Vagina (tissue), 2 donors: ENCODE measurements at regions not wholly inside any gene's neighbourhood (a gene's known extent, or its start where the extent isn't known, plus 50 kb on each side); places are given as distances from the start of the nearest gene placed in this dataset. TPM values are rescaled to one million over a fixed set of nuclear protein-coding genes. Genes with fewer than 3 reads are reported as not detected.

ENCODE experiments used
- DNase-seq, 2 donors: peaks; one replicate each; pipeline ENCODE4 v3.0.0-alpha.2; 2017; ENCODE audit errors: extremely low spot score in 2 of 2
- H3K27ac ChIP-seq: fragments of 200-600 bp; sonication (generic); one replicate; pipeline ENCODE4 v1.5.1; 2019
- H3K27me3 ChIP-seq: fragments of 200-600 bp; sonication (generic); one replicate; pipeline ENCODE4 v1.5.1; 2019
- H3K36me3 ChIP-seq, 2 donors: fragments of 200-600 bp; sonication (generic); one replicate each; pipeline ENCODE4 v1.5.1; 2017 to 2019
- H3K4me1 ChIP-seq: fragments of 200-600 bp; sonication (generic); one replicate; pipeline ENCODE4 v1.5.1; 2019
- H3K4me3 ChIP-seq, 2 donors: fragments of 200-600 bp; sonication (generic); 1 replicate in 1 of 2; 2 replicates in 1 of 2; pipeline ENCODE4 v1.5.1; 2016 to 2019
- H3K9me3 ChIP-seq: fragments of 200-600 bp; sonication (generic); one replicate; pipeline ENCODE4 v1.5.1; 2019
- POLR2A ChIP-seq, 2 donors: fragments of 450-650 bp; IDR thresholded peaks; one replicate each; pipeline ENCODE4 v1.6.1; 2017; ENCODE audit warnings: antibody characterized with exemption in 2 of 2, mild to moderate bottlenecking in 2 of 2, moderate library complexity in 2 of 2
- POLR2AphosphoS5 ChIP-seq, 2 donors: sonication (generic); formaldehyde crosslinking; IDR thresholded peaks; one replicate each; pipeline ENCODE4 v1.9.0; 2017; ENCODE audit warnings: antibody characterized with exemption in 2 of 2, mild to moderate bottlenecking in 2 of 2, low read depth in 1 of 2; ENCODE audit not compliant: insufficient read depth in 1 of 2
- intact Hi-C: fragments of 100-400 bp; cut with DNase I; formaldehyde crosslinking; loops from one replicate; pipeline ENCODE4 v1.15.1; 2023
- microRNA-seq: library from miRNA; unstranded; fragments of <30 nt; microRNA quantifications from one replicate; pipeline ENCODE4, GENCODE V29; 2017; ENCODE audit warnings: borderline number of aligned reads, borderline replicate concordance
- small RNA-seq: library from RNA; depleted of rRNA; stranded (forward); fragments of <200 nt; gene quantifications from one replicate; pipeline ENCODE3, GENCODE V24; 2016
- TF ChIP-seq, protein P1 (sequence below), 3 experiments: fragments of 450-650 bp in 2 of 3; fragments of 200-600 bp in 1 of 3; sonication (generic) in 1 of 3; IDR thresholded peaks; one replicate each; pipeline ENCODE4 v1.5.1; 2017 to 2019; ENCODE audit warnings: antibody characterized with exemption in 3 of 3, mild to moderate bottlenecking in 2 of 3, moderate library complexity in 2 of 3

DNA sequence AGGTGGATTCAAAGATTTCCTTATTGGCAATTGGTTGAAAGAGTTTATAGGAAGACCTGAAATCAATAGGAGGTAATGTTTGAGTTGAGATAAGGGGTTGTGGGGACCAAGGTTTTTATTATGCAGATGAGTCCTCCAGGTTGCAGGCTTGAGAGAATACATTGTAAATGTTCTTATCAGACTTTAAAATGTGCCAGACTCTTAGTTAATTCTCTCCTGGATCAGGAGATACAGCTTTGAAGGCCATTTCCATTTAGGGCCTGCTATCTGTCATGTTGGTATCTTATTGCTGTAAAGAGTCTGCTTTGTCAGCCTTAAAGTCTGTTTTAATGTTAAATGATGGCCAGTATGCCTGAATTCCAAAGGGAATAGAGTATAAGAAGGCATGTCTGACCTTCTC, 61.8 kb upstream of the CALCR start:
- no peaks in the 10 kb centered on the region for H3K27me3 ChIP-seq
- H3K4me3 ChIP-seq: no peak overlapping the region
- no peaks in the 10 kb centered on the region for H3K4me1 ChIP-seq
- no peaks in the 10 kb centered on the region for H3K9me3 ChIP-seq
- TF ChIP-seq, protein P1, sequence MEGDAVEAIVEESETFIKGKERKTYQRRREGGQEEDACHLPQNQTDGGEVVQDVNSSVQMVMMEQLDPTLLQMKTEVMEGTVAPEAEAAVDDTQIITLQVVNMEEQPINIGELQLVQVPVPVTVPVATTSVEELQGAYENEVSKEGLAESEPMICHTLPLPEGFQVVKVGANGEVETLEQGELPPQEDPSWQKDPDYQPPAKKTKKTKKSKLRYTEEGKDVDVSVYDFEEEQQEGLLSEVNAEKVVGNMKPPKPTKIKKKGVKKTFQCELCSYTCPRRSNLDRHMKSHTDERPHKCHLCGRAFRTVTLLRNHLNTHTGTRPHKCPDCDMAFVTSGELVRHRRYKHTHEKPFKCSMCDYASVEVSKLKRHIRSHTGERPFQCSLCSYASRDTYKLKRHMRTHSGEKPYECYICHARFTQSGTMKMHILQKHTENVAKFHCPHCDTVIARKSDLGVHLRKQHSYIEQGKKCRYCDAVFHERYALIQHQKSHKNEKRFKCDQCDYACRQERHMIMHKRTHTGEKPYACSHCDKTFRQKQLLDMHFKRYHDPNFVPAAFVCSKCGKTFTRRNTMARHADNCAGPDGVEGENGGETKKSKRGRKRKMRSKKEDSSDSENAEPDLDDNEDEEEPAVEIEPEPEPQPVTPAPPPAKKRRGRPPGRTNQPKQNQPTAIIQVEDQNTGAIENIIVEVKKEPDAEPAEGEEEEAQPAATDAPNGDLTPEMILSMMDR (IDR thresholded peaks at IDR 0.05): no peak
- TF ChIP-seq POLR2AphosphoS5 (IDR thresholded peaks at IDR 0.05; ENCODE audit: insufficient read depth in 1 of 2, low read depth in 1 of 2): no peak
- TF ChIP-seq POLR2A (IDR thresholded peaks at IDR 0.05): no peak
- DNase-seq: no peak
- no peaks in the 10 kb centered on the region for H3K36me3 ChIP-seq
- no peak overlapping the region for H3K27ac ChIP-seq
- intact Hi-C loops: no loop called here

DNA sequence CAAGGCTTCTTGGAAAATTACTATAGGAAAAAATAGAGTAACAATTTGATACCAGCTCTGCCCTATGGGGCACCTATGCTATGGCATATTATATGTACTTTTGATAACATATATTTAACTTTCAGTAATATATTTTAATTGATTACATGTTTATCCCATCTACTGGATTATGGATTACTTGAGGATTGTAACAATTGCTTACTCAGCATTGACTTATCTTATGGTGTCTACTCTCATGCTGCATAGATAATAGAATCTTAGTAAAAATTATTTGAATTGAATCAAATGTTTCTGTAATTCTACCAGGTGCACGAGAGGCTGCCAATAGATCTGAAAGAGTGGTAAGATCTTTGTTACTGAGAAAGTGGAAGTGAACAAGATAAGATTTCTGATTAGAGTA, 57.8 kb upstream of the CALCR start:
- intact Hi-C loops: no loop called here

DNA sequence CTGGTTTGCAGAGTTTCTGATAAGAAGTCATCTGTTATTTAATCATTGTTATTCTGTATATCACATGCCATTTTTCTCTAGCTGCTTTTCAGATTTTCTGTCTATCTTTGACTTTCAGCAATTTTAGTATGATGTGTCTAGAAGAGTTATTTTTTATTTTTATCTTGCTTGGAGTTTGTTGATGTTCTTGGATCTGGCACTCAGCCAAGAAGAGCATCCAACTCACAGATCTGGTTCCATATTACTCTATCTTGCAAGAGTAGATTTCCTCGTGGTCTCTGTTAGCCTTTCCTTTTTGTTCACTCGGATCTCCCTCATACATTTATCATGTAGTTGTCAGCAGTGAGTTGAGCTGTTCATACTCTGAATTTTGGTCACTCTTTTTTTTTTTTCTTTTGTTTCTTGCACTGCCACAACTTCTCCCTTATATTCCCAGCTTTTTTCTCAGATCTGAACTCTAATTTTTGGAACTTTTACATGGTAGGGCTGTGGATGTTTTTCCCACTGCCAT, 54.8 kb upstream of the CALCR start:
- intact Hi-C loops: no loop called here
- no peaks in the 10 kb centered on the region for H3K36me3 ChIP-seq
- H3K4me3 ChIP-seq: no peak overlapping the region
- no peaks in the 10 kb centered on the region for H3K9me3 ChIP-seq
- no peak overlapping the region for H3K27ac ChIP-seq
- no peaks in the 10 kb centered on the region for H3K4me1 ChIP-seq
- no peak for TF ChIP-seq POLR2A (IDR thresholded peaks at IDR 0.05)
- TF ChIP-seq POLR2AphosphoS5 (IDR thresholded peaks at IDR 0.05; ENCODE audit: insufficient read depth in 1 of 2, low read depth in 1 of 2): no peak
- no peak for DNase-seq
- H3K27me3 ChIP-seq: no peaks in the 10 kb centered on the region

More for the DNA sequence above, 57.8 kb upstream of the CALCR start:
- Histone ChIP-seq H3K4me3 (no peak overlapping the region), H3K36me3 (no peaks in the 10 kb centered on the region), H3K27ac (no peak overlapping the region), H3K27me3 (no peaks in the 10 kb centered on the region), H3K9me3 (no peaks in the 10 kb centered on the region), H3K4me1 (no peaks in the 10 kb centered on the region)
- TF ChIP-seq, protein P1 (IDR thresholded peaks at IDR 0.05): no peak
- TF ChIP-seq POLR2AphosphoS5 (IDR thresholded peaks at IDR 0.05; ENCODE audit: insufficient read depth in 1 of 2, low read depth in 1 of 2) (no peak), POLR2A (IDR thresholded peaks at IDR 0.05) (no peak)
- DNase-seq: no peak

DNA sequence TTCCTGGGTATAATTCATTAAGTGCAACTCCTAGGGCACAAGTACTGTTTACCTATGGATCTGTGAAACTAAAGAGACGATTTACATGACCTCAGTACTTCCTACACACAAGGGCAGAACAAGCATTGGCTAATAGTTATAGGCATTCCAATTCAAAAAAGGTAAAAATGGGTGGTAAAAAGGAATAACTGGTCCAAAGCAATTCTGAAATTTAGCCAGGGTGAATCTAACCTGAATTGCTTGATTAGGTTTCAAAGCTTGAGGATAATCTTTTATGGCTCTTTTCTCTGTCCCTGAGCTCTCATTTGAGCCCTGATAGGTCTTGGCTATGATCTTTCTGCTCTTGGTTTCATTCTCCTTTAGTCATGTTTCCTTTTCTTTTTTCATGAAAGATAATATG, 52.3 kb upstream of the CALCR start:
- no peak for TF ChIP-seq POLR2AphosphoS5 (IDR thresholded peaks at IDR 0.05; ENCODE audit: insufficient read depth in 1 of 2, low read depth in 1 of 2)
- no peak for TF ChIP-seq POLR2A (IDR thresholded peaks at IDR 0.05)
- TF ChIP-seq, protein P1 (IDR thresholded peaks at IDR 0.05): no peak
- no peaks in the 10 kb centered on the region for H3K36me3 ChIP-seq

More for the DNA sequence above, 52.3 kb upstream of the CALCR start:
- Histone ChIP-seq H3K27ac (no peak overlapping the region), H3K9me3 (no peaks in the 10 kb centered on the region), H3K27me3 (no peaks in the 10 kb centered on the region), H3K4me1 (no peaks in the 10 kb centered on the region), H3K4me3 (no peak overlapping the region)
- DNase-seq: no peak
- intact Hi-C loops: no loop called here

Small RNA genes lying in the stretch of these regions (microRNA-seq; reads per million reads assigned to microRNA genes)
- gene MIR4652: not detected

Small RNA genes lying in the stretch of these regions (small RNA-seq; reads per million reads assigned to genes)
- not detected for gene AC002075.2
- not detected for gene MIR4652
